CD4-positive, alpha-beta T cell treated with Interferon gamma for 1 hour (primary cell): ENCODE measurements at regions not wholly inside any gene's neighbourhood (a gene's known extent, or its start where the extent isn't known, plus 50 kb on each side); places are given as distances from the start of the nearest gene placed in this dataset.

Experiments
- DNase-seq: peaks from one replicate; pipeline ENCODE4 v3.0.0-alpha.2; 2020

DNA sequence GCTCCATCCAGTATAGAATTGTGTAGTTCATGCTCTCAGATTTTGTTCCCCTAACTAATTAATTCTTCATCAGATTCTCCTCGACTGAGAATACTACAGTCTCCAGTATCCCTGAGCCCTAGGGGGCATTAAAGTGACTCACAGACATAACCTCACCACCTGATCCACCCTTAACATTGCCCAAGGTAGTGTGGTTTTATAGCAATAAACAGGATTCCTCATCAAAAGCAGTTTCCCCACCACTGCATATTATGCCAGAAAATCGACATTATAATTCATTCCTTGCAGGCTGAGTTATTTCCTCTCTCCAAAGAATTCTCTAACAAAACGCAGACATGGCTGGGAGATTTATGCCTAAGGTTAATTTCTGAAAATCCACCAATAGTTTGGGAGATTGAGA lies 1402.5 kb upstream of the CELF2 start:
- no peak for DNase-seq

DNA sequence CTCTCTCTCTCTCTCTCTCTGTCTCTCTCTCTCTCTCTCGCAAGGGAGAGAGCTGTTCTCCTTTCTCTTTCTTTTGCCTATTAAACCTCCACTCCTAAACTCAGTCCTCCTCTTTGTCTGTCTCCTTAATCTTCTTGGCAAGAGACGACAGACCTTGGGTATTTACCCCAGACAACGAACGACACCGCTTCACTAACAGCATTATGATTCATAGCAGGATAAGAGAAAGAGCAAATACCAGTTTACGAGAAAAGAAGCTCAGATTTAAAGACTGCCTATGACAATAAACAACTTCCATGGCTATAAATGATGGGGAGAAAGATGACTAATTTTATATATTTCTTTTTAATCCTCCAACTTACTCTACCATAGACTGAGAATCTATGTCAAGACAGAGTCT lies 1396.5 kb upstream of the CELF2 start:
- DNase-seq, result no peak

DNA sequence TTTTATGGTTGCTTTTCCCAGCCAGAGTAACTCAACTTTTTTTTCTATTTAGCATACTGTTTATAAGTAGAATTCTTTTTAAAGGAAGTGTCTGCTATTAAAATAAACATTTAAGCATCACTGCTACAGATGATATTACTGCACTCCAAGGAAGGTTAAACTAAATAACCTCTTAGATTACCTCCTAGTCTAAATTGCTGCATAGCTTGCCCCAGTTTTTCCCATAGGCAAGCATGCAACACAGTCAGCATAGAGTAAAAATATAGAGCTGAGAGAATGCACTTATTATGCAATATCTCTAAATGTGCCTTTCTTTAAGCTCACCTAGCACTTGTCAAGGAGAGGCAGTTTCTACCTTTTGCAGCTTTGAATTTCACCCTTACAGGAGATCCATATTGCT lies 1392.4 kb upstream of the CELF2 start:
- DNase-seq, result no peak

DNA sequence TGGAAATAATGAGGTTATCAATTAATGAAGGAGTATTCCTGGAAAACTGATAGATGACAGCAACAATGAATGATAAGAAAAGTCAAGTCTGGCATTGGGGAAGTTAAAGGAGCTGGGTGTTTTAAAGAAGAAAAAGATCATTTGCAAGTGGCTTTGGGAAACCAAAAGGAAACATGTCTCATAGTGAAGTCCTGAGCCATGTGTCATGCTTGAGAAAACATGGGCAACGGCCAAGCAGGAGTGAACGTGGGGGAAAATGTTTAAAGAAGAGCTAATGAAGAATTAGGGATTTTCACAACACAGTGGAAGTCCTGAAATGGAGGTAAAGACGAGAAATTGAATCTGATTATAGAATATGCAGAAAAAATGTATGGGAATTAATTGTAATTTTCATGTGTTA lies 1383.2 kb upstream of the CELF2 start:
- no peak for DNase-seq

DNA sequence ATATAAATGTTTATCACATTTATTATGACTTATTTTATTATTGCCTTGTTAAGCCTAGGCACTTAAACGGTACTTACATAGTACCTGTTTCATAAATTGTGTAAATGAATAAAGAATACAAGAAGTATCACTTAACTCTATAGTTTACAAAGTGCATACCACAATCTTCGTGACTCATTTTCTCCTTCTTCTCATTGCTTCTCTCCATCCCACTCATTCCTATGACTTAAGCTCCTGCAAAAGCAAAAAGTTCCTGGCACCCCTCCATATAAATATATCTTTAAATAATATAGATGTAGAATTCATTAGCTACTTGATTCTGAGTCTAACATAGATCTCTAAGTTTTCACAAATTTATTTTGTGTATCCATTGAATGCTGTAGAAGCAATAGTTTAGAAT lies 1382.0 kb upstream of the CELF2 start:
- no peak for DNase-seq

DNA sequence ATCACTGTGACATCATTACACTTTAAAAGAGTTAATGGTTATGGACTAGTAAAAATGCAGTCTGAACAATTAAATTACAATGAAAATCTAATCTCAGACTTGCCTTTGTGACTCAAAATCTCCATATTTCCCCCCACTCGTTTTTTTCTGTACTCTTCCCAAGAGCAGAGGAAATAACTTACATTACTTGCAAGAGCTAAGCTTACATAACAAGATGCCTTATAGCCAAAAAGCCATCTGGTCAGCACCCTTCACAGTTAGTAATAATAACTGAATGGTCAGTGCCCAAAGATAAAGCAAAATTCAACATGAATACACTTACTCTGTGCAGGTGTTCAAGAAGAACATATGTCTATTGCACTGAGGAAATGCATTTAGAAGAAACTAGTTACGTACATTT lies 1381.5 kb upstream of the CELF2 start:
- no peak for DNase-seq

DNA sequence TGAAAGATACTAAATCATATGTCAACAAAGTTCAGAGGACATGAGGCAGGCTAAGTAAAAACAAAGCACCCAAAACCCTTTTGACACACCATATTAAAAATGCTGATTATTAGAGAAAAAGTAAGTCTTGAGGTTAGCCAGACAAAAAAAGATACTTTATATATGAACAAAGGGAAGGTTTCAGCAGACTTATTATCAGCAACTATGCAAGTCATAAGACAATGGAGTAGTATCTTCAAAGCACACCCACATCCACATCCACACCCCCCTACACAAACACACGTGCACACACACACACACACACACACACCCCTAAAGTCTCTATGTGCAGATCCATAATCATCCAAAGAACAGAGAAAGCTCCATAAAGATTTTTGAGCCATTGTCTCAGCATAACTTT lies 1373.9 kb upstream of the CELF2 start:
- DNase-seq, result no peak

DNA sequence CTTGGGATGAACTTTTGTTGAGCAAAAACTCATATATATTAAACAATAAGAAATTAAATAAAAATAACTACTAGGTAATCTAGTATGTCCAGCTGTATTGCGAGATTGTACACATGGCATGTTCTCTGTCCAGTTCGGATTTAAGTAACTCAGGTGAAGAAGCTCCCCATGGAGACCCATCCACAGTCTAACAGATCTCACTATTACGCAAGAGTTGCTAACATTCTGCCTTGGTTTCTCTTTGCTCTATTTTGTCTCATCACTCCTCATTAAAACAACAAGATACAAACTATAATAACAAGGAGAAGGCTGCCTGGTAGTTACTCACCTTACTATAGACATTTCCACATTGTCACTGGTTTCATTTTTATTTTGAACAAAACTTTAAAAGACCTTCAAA lies 1372.3 kb upstream of the CELF2 start:
- no peak for DNase-seq

DNA sequence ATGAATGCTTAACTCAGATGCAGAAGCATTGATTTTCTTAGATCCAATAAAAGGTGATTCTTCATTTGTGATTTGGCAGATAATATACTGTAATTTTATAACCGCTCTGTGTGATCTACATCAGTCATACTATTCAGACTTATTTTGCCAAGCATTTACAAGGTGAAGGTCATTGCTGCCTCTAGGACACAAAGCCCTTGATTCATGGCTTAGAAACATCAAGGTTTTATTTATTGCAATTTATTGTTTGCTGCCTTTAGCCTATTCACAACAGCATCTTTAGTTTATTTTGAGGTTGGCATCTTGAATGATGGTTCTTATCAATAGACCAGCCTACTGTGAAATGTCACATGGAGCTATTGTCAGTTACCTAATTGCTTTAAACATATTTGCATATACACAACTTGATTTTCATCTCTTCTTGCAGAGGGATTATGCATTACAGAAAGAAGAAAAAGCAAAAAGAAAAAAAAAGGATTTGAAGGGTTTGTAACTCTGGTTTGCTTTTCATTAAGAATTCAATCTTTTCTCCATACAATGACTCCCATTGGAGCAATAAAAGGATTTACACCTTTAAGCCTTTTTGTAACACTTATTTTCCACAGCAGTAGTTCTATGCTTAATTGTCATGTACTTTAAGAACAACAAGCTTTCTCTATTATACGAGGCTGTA lies 1371.6 kb upstream of the CELF2 start:
- no peak for DNase-seq

DNA sequence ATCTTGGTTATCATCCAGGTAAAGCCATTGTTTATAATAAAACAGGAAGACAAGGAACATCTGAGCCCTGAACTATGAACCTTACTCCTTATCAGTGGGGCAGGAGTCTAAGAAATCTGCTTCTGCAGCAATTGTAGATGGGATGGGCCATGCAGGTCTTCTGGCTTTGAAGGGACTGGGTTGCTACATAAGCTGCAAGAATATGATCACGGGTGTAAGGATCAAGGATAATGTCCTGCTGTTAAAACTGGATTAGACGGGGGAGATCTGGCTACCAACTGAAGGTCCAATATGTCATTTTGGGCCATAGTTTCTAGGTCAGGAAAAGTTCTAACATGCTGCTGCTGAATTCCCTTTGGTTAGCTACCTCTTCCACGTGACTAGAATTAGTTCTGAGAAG lies 1363.4 kb upstream of the CELF2 start:
- DNase-seq, result no peak

DNA sequence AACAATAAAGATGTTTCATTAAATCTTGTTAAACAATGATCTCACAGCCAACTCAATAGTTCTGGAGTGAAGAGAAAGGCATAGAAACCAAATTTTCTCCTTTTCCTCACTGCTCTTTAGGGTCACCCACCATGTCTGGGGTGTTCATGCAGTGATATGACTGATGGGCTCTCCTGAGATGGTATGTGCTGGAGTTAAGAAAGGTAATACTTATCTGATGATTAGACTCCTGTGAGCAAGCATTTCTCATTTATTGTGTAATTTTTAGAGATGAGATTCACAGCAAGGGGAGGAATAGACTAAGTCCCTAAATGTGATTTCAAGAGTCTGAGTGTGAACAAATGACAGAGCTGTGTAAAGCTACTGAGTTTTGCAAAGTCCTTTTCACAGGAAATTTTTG lies 1361.3 kb upstream of the CELF2 start:
- DNase-seq, result no peak

DNA sequence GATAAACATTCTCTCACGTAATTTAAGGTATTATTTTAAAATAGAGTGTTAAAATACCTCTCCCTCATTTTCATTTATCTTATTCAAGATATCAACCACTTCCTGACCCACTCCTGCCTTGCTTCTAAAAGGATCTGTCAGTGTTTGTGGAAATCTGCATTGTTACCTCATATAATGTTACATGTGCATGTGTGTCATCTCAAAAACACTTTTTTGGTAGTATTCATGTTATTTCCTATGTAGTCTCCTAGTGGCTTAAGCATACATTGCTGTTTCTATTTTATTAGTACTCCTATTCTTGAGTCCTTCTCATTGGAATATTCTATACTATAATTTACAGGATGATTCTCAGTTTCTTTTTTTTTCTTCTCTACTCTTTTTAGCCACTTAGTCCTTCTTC lies 1360.7 kb upstream of the CELF2 start:
- no peak for DNase-seq

DNA sequence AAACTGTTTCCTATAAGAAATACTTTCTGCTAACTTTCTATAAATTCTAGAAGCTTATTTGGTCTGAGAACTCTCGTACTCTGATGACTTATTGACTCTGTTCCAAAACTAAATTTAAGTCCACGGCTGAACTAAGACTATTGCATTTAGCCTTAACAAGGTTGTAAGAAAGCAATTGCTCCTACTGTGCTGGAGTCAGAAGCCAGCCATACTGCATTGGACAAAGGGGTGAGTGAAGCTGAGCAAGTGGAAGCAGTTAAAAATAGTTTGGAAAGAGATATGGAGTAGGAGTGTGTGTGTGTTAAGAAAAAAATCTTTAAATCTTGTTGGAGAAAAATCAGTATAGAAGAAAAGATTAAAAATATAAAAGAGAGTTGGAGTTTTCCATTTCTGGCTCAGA lies 1360.1 kb upstream of the CELF2 start:
- DNase-seq, result no peak

DNA sequence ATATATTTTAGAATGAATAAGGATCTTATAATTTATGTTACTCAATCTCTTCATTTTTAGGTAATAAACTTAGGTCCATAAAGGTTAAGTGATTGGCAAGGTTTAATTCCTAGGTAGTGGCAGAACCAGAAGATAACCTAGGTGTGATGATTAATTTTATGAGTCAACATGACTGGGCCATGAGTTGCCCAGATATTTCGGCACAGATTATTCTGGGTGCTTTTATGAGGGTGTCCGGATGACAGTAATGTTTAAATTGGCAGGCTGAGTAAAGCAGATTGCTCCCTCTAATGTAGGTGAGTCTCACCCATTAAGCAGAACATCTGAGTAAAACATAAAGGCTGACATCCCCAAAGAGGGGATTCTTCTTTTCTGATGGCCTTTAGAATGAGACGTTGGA lies 1349.3 kb upstream of the CELF2 start:
- no peak for DNase-seq

DNA sequence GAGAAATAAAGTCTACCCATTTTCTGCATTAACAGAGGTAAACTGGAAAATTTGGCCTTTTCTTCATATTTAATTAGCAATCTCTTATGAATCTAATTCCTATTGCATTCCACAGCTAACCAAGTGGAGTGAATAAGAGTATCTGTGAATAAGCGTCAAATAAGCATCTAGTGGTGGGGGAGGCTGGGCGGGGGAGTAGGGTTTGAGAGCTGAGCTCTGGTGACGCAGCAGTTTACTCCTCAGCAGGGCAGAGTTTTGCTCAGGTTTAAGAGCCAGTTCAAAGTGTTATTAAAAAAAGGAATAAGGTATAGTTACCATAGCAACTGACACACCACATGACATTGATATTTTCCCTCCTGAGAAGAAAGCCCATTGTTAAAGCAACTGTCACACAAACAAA lies 1346.8 kb upstream of the CELF2 start:
- DNase-seq, result no peak

DNA sequence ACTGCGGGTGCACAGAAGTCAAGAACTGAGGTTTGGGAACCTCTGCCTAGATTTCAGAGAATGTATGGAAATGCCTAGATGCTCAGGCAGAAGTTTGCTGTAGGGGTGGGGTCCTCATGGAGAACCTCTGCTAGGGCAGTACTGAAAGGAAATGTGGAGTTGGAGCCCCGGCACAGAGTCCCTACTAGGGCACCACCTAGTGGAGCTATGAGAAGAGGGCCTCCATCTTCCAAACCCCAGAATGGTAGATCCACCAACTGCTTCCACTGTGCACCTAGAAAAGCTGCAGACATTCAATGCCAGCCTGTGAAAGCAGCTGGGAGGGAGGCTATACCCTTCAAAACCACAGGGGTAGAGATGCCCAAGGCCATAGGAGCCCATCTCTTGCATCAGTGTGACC lies 1336.0 kb upstream of the CELF2 start:
- no peak for DNase-seq

DNA sequence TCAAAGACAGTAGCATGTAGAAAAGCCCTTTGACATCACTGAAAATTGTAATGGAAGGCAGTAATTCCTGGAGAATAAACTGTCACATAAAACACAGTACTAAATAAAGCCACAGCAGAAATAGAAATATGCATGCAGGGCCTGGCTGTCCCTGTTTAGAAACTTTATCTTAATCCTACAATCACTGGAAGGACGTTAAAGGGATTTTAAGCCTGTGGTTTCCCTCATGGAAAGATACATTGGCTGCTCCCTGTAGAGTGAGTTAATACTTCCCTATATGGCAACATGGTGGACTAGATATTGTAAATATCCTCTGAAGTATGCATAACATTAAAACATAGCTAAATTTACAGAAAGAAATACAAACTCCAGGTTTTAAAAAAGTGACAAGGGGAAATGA lies 1334.9 kb upstream of the CELF2 start:
- DNase-seq, result no peak

DNA sequence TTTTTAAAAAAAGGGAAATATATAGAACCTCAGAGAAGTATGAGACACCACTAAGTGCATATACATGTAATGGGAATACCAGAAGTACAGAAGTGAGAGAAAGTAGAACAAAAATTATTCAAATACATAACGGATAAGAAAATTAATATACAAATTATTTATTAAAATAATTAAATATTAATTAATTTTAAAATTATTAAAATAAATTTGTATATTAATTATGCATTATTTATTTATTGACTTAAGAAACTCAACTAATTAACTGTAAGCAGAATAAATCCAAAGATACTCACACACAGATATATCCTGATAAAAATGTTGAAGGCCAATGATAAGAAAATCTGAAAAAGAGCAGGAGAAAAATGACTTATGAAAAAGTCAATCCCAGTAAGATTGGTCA lies 1333.5 kb upstream of the CELF2 start:
- DNase-seq, result no peak

DNA sequence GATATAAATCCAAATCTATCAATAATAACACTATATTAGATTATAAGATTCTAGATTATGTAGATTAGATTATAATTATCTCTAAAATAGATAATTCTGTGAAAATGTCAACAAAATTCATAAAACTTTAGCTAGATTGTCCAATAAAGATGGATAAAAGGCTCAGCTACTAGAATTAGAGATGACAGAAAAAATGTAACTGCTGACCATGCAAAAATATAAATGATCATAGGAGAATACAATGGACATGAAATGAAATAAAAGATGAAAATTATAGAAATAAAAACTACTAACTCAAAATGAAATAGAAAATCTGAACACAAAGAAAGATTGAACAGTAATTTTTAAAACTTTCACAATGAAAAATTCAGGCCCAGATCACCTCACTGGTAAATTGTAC lies 1332.1 kb upstream of the CELF2 start:
- no peak for DNase-seq

DNA sequence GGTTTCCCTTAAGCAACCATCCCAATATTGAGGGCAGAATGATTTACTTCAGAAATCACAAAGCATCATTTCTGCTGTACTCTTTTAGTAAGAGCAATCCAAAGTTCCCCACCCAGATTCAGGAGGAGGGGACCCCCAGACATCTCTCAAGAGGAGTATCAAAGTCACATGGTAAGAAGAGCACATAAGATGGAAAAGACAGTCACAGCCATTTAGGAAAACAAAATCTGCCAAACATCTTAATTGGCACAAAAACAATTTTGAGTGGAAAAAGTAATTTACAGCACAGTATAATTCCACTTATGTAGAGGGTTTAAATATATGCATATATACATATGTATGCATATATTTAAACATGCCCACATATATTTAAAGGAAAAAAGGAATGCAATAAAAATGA lies 1329.0 kb upstream of the CELF2 start:
- no peak for DNase-seq

DNA sequence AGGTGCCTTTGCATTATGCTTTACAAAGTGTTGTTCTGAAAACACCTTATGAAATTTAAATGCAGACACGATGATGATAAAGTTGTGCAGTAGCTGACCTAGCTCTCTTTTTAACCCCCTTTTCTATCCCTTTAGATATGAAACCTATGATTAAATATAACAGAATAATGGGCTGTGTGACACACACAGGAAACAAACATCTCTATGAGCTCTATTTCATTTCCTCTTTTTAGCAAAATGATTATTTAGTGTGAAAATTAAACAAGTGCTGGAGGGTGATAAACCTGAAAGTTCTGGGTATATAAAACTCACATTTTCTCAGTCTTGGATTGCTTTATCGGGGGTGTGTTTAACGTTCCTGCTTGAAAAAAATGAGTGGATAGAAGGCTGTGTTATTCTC lies 1310.5 kb upstream of the CELF2 start:
- DNase-seq, result no peak

DNA sequence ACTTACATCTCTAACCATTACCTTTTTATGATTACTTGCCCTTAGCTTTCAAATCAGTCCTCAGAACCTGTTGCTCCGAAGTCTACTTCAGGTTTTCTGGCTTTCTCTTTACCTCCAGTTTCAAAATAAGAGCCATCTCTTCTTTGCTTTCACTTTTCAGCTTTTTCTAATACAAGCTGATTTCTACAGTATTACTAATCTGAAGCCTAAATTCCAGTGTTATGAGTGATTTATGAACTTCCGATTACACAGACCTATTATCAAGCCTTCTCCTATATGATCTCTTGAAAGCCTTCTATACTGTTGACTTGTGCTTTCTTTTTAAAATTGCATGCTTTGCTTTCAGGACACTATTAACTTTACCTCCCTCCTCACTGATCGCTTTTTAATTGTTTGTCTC lies 1307.8 kb upstream of the CELF2 start:
- DNase-seq, result no peak

DNA sequence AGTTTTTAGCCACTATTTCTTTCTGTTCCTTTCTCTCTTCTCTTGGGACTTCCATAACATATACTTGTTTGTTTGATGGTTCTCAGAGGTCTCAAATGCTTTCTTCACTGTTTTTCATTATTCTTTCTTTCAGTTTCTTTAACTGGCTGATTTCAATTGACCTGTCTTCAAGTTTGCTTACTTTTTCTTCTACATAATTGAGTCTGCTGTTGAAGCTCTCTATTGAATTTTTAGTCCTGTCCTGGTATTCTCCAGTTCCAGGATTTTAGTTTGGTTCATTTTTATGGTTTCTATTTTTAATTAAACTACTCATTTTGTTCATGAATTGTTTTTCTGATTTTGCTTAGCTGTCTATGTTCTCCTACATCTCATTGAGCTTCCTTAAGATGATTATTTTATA lies 1305.3 kb upstream of the CELF2 start:
- no peak for DNase-seq

DNA sequence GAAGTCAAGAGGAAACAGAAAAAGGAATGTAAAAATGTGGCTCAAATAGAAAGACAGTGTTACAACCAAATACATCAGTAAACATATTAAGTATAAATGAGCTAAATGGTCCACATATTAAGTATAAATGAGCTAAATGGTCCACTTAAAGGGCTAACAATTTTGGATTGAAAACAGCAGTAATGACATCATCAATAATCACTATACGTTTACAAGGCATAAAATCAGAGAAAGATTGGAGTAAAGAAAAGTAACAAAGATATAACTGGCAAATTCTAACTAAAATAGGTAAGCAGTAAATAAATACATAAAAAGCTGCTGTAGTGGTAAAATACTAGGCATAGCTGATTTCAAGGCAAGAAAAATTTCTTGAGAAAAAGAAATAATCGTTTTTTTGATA lies 1298.4 kb upstream of the CELF2 start:
- DNase-seq, result no peak

DNA sequence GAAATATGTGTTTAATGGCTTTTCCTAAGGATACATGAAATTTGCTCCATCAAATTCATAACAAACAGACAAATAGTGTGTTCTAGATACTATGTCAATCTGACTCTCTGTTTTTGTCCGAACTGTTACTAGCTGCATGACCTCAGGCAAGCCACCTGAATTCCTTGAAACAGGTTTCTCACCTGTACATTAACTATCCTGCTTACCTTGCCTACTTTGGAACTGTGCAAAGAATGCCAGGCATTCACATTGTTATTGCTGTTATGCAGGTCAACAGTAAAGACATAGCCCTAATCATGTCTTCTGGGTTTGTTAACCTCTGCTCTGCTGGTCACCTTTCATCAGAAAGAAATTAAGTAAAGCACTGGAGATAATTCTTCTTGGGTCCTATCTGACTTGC lies 1283.9 kb upstream of the CELF2 start:
- no peak for DNase-seq

DNA sequence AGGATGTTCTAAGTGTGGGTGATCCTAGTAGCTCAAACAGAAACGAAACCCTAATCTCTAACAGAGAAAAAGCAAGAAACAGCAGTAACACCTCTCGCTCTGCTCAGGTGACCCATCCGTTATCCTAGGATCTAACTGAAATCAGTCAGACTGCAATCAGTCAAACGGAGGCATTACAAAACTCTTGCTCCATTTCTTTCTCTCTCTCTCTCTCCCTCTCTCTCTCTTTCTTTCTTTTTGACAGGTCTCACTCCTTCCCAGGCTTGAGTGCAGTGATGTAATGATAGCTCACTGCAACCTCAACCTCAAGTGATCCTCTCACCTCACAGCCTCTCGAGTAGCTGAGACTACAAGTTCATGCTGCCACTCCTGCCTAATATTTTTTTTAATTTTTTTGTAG lies 1283.5 kb upstream of the CELF2 start:
- no peak for DNase-seq
